ENCODE measurements at regions not wholly inside any gene's neighbourhood (a gene's known extent, or its start where the extent isn't known, plus 50 kb on each side); places are given as distances from the start of the nearest gene placed in this dataset.
"Not testable (repeated sequence)": the region's sequence is repeated elsewhere in the genome, so short reads cannot be mapped to it uniquely, and the experiment has no call there.

GRCh38 chr7:131629217-131629882 is 72.9 kb upstream of the PODXL start:
- H3K36me3 ChIP-seq = no peaks in the 10 kb centered on the region
- H3K9ac ChIP-seq (ENCODE audit: low read depth in 2 of 2, low read length in 2 of 2) = no peak overlapping the region
- intact Hi-C loops (cut with DNase I) = no loop called here
- H3K9me3 ChIP-seq = no peaks in the 10 kb centered on the region
- no peaks in the 10 kb centered on the region for H3K27me3 ChIP-seq
- no peak overlapping the region for H3K4me3 ChIP-seq
- no peak for DNase-seq
- H3K27ac ChIP-seq = no peak overlapping the region
- no peaks in the 10 kb centered on the region for H3K4me1 ChIP-seq
- no peak for TF ChIP-seq CTCF (IDR thresholded peaks at IDR 0.05)

GRCh38 chr7:131628634-131629033 is 72.2 kb upstream of the PODXL start:
- Histone ChIP-seq H3K27me3 (no peaks in the 10 kb centered on the region), H3K9ac (ENCODE audit: low read depth in 2 of 2, low read length in 2 of 2) (no peak overlapping the region), H3K36me3 (no peaks in the 10 kb centered on the region), H3K4me3 (no peak overlapping the region), H3K9me3 (no peaks in the 10 kb centered on the region), H3K4me1 (no peaks in the 10 kb centered on the region), H3K27ac (no peak overlapping the region)
- TF ChIP-seq CTCF (IDR thresholded peaks at IDR 0.05) = no peak
- no peak for DNase-seq
- intact Hi-C loops (cut with DNase I) = no loop called here

DNA sequence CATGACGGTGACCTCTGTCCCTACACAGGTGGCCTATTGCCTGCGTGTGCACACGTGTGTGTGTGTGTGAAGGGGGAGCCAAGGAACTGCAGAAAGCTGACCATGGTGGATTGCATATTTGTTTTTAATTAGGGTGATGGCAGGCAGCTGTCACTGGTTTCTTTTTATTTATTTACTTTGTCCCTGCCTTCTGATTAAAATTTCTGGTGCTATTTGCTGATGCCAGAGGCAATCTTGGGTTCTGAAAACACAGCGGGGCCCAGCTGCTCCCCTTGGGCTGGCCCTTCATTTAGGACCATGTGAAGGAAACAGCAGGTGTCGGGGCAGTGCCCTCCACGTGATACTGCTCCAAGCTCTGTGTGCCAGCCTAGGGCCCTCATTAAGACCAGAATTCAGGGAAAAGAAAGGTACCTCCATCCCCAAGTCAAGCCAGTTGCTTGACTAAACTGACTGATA is 71.3 kb upstream of the PODXL start:
- DNase-seq = no peak
- H3K9me3 ChIP-seq = no peaks in the 10 kb centered on the region
- intact Hi-C loops (cut with DNase I) = no loop called here

GRCh38 chr7:131626643-131627042 is 70.2 kb upstream of the PODXL start:
- H3K27me3 ChIP-seq = no peaks in the 10 kb centered on the region
- no peaks in the 10 kb centered on the region for H3K9me3 ChIP-seq
- no peak overlapping the region for H3K9ac ChIP-seq (ENCODE audit: low read depth in 2 of 2, low read length in 2 of 2)
- H3K4me3 ChIP-seq = no peak overlapping the region
- no peak for DNase-seq
- intact Hi-C loops (cut with DNase I) = no loop called here
- TF ChIP-seq CTCF (IDR thresholded peaks at IDR 0.05) = no peak
- no peaks in the 10 kb centered on the region for H3K4me1 ChIP-seq
- no peak overlapping the region for H3K27ac ChIP-seq
- H3K36me3 ChIP-seq = no peaks in the 10 kb centered on the region

More for the DNA sequence above, 71.3 kb upstream of the PODXL start:
- Histone ChIP-seq H3K9ac (ENCODE audit: low read depth in 2 of 2, low read length in 2 of 2) (no peak overlapping the region), H3K27me3 (no peaks in the 10 kb centered on the region), H3K4me1 (no peaks in the 10 kb centered on the region), H3K27ac (no peak overlapping the region), H3K36me3 (no peaks in the 10 kb centered on the region), H3K4me3 (no peak overlapping the region)
- no peak for TF ChIP-seq CTCF (IDR thresholded peaks at IDR 0.05)

- Histone ChIP-seq H3K4me3 (no peak overlapping the region), H3K36me3 (no peaks in the 10 kb centered on the region), H3K27me3 (no peaks in the 10 kb centered on the region), H3K9ac (ENCODE audit: low read depth in 2 of 2, low read length in 2 of 2) (no peak overlapping the region), H3K9me3 (no peaks in the 10 kb centered on the region), H3K4me1 (no peaks in the 10 kb centered on the region), H3K27ac (no peak overlapping the region)
- no peak for TF ChIP-seq CTCF (IDR thresholded peaks at IDR 0.05)
- intact Hi-C loops (cut with DNase I) = no loop called here
- no peak for DNase-seq
These were observed 69.5 kb upstream of the PODXL start for GRCh38 chr7:131625817-131626372.

GRCh38 chr7:131625345-131625744 is 68.9 kb upstream of the PODXL start:
- H3K4me3 ChIP-seq; H3K9ac ChIP-seq (ENCODE audit: low read depth in 2 of 2, low read length in 2 of 2); intact Hi-C loops (cut with DNase I); H3K36me3 ChIP-seq; H3K4me1 ChIP-seq; H3K27ac ChIP-seq; H3K27me3 ChIP-seq; DNase-seq; H3K9me3 ChIP-seq: not testable (repeated sequence)
